Activated CD4-positive, alpha-beta T cell treated with anti-CD3 and anti-CD28 coated beads, Interleukin-2, amount 50 U/mL, for 16 hours (primary cell): ENCODE measurements at regions not wholly inside any gene's neighbourhood (a gene's known extent, or its start where the extent isn't known, plus 50 kb on each side); places are given as distances from the start of the nearest gene placed in this dataset.
"Not testable (repeated sequence)": the region's sequence is repeated elsewhere in the genome, so short reads cannot be mapped to it uniquely, and the experiment has no call there.

Experiments used
- DNase-seq: peaks from one replicate; pipeline ENCODE4 v3.0.0-alpha.2; 2020

GRCh38 chr1:206256935-206257334 lies 53.6 kb downstream of the SRGAP2 start:
- not testable (repeated sequence) for DNase-seq

GRCh38 chr1:206261473-206261872 lies 58.1 kb downstream of the SRGAP2 start:
- not testable (repeated sequence) for DNase-seq

GRCh38 chr1:206262424-206262823 lies 59.1 kb downstream of the SRGAP2 start:
- not testable (repeated sequence) for DNase-seq

GRCh38 chr1:206264916-206265315 lies 61.6 kb downstream of the SRGAP2 start:
- DNase-seq, result not testable (repeated sequence)

- not testable (repeated sequence) for DNase-seq
These were observed 67.8 kb downstream of the SRGAP2 start for GRCh38 chr1:206271153-206271552.

- not testable (repeated sequence) for DNase-seq
These were observed 69.8 kb downstream of the SRGAP2 start for GRCh38 chr1:206273104-206273503.

GRCh38 chr1:206276143-206276542 lies 72.8 kb downstream of the SRGAP2 start:
- DNase-seq, result not testable (repeated sequence)

GRCh38 chr1:206278683-206279082 lies 75.3 kb downstream of the SRGAP2 start:
- not testable (repeated sequence) for DNase-seq

GRCh38 chr1:206280683-206281082 lies 77.3 kb downstream of the SRGAP2 start:
- not testable (repeated sequence) for DNase-seq

GRCh38 chr1:206281912-206282654 lies 78.7 kb downstream of the SRGAP2 start:
- not testable (repeated sequence) for DNase-seq

- not testable (repeated sequence) for DNase-seq
These were observed 82.0 kb downstream of the SRGAP2 start for GRCh38 chr1:206285024-206285960.

GRCh38 chr1:206287759-206288158 lies 84.4 kb downstream of the SRGAP2 start:
- DNase-seq, result not testable (repeated sequence)

- DNase-seq, result not testable (repeated sequence)
These were observed 85.1 kb downstream of the SRGAP2 start for GRCh38 chr1:206288453-206288852.

GRCh38 chr1:206297145-206298031 lies 94.0 kb downstream of the SRGAP2 start:
- DNase-seq, result not testable (repeated sequence)

GRCh38 chr1:206298032-206298392 lies 94.7 kb downstream of the SRGAP2 start:
- not testable (repeated sequence) for DNase-seq

GRCh38 chr1:206299181-206299791 lies 95.9 kb downstream of the SRGAP2 start:
- DNase-seq, result not testable (repeated sequence)

GRCh38 chr1:206299942-206300341 lies 96.6 kb downstream of the SRGAP2 start:
- not testable (repeated sequence) for DNase-seq

GRCh38 chr1:206302056-206302455 lies 98.7 kb downstream of the SRGAP2 start:
- not testable (repeated sequence) for DNase-seq

GRCh38 chr1:206307442-206307841 lies 104.1 kb downstream of the SRGAP2 start:
- DNase-seq, result not testable (repeated sequence)

- DNase-seq, result not testable (repeated sequence)
These were observed 107.6 kb downstream of the SRGAP2 start for GRCh38 chr1:206310948-206311347.

GRCh38 chr1:206311611-206312273 lies 108.4 kb downstream of the SRGAP2 start:
- DNase-seq, result not testable (repeated sequence)
